ENCODE measurements at regions not wholly inside any gene's neighbourhood (a gene's known extent, or its start where the extent isn't known, plus 50 kb on each side); places are given as distances from the start of the nearest gene placed in this dataset.

DNA sequence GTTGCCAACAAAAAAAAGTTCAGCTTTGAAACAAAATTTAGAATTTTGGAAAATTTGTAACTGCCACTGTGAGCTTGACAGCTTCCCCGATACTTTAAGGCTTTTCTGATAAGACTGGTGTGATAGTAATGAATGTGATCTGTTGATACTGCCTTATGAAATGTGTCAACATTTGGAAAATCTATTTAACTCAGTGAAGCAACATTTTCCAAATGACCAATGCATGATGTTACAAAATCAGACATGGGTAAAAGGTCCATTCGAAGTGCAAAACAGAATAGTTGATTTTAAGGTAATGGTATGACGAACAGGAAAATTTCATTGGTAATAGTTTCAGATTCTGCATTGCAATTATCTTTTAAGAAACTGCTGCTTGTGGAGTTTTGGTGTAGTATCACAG, 175.4 kb downstream of the SEM1 start:
- Histone ChIP-seq H3K27ac (ENCODE audit: low read depth, low read length) (no peak overlapping the region), H3K9me3 (ENCODE audit: control insufficient read depth, insufficient read depth, low read length) (no peaks in the 10 kb centered on the region), H3K4me3 (ENCODE audit: low read depth, low read length) (no peak overlapping the region), H3K27me3 (ENCODE audit: control insufficient read depth, insufficient read depth, low read length) (no peaks in the 10 kb centered on the region)
- POLR2A ChIA-PET, result no interaction called here
- CTCF ChIA-PET, result no interaction called here
- DNase-seq (ENCODE audit: low read depth, low spot score), result no peak
- TF ChIP-seq, protein P1, sequence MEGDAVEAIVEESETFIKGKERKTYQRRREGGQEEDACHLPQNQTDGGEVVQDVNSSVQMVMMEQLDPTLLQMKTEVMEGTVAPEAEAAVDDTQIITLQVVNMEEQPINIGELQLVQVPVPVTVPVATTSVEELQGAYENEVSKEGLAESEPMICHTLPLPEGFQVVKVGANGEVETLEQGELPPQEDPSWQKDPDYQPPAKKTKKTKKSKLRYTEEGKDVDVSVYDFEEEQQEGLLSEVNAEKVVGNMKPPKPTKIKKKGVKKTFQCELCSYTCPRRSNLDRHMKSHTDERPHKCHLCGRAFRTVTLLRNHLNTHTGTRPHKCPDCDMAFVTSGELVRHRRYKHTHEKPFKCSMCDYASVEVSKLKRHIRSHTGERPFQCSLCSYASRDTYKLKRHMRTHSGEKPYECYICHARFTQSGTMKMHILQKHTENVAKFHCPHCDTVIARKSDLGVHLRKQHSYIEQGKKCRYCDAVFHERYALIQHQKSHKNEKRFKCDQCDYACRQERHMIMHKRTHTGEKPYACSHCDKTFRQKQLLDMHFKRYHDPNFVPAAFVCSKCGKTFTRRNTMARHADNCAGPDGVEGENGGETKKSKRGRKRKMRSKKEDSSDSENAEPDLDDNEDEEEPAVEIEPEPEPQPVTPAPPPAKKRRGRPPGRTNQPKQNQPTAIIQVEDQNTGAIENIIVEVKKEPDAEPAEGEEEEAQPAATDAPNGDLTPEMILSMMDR (IDR thresholded peaks at IDR 0.05; ENCODE audit: low read depth, low read length), result no peak

DNA sequence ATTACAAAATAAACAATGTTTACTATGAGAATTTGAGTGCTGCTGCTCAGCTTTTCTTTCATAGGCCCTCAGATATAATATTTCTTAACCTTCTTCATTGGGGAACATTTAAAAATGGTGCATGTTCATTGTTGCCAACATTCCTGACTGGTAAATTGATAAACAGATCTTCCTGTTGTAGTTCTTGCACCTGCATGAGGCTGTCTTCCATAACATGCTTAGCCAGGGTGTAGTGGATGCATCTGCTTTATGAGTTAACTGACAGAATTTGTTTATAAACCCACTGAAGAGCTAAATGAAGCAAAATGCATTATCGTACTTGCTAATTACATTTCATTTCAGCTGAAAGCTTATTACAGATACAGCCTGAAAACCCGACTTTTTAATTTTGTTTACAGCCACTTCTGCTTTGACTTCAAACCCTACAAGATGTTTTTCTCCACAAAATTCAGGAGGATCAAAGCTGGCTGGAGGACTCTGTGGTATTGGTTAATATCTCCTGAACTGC, 177.2 kb downstream of the SEM1 start:
- TF ChIP-seq, protein P1 (IDR thresholded peaks at IDR 0.05; ENCODE audit: low read depth, low read length), result no peak
- POLR2A ChIA-PET, result no interaction called here
- DNase-seq (ENCODE audit: low read depth, low spot score), result no peak
- CTCF ChIA-PET, result interaction anchor here (0.6 kb wide), 2 partner anchors 267 to 457 kb away, joined by 3 read pairs; no protein-coding TSS in a partner anchor
- no peaks in the 10 kb centered on the region for H3K27me3 ChIP-seq (ENCODE audit: control insufficient read depth, insufficient read depth, low read length)
- H3K4me3 ChIP-seq (ENCODE audit: low read depth, low read length), result no peak overlapping the region
- no peaks in the 10 kb centered on the region for H3K9me3 ChIP-seq (ENCODE audit: control insufficient read depth, insufficient read depth, low read length)
- no peak overlapping the region for H3K27ac ChIP-seq (ENCODE audit: low read depth, low read length)

DNA sequence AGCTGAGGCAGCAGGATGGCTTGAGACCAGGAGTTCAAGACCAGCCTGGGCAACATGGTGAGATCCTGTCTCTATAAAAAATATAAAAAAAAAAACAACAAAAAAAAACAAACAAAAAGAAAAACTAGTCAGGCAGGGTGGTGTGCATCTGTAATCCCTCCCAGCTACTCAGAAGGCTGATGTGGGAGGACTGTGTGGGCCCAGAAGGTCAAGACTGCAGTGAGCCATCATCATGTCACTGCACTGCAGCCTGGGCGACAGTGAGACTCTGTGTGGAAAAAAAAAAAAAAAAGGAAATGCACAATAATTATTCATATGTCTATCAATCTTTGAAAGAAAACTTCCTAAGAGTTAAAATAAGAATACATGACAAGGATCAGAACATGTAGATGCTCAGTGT, 178.3 kb downstream of the SEM1 start:
- ChIA-PET CTCF (no interaction called here), POLR2A (no interaction called here)
- TF ChIP-seq, protein P1 (IDR thresholded peaks at IDR 0.05; ENCODE audit: low read depth, low read length), result no peak
- DNase-seq (ENCODE audit: low read depth, low spot score), result no peak
- Histone ChIP-seq H3K4me3 (ENCODE audit: low read depth, low read length) (no peak overlapping the region), H3K27me3 (ENCODE audit: control insufficient read depth, insufficient read depth, low read length) (no peaks in the 10 kb centered on the region), H3K9me3 (ENCODE audit: control insufficient read depth, insufficient read depth, low read length) (no peaks in the 10 kb centered on the region), H3K27ac (ENCODE audit: low read depth, low read length) (no peak overlapping the region)

DNA sequence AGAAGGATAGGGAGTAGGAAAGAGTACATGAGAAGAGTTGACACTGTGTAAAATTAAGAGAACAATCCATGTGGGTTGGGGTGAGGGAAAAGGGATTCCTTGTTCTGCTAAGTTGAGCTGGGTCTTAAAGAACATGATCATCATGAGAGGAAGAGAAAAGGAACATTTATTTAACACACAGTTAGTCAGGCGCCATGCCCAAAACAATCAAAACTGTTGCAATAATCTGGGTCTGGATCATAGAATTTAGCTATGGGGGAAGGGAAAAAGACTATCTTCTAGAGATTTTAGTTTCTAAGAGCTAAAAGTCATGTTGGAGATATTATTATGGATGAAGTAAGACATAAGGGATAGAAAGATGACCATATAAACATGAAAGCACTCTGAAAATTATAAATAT, 178.9 kb downstream of the SEM1 start:
- TF ChIP-seq, protein P1 (IDR thresholded peaks at IDR 0.05; ENCODE audit: low read depth, low read length), result no peak
- Histone ChIP-seq H3K9me3 (ENCODE audit: control insufficient read depth, insufficient read depth, low read length) (no peaks in the 10 kb centered on the region), H3K27ac (ENCODE audit: low read depth, low read length) (no peak overlapping the region), H3K4me3 (ENCODE audit: low read depth, low read length) (no peak overlapping the region), H3K27me3 (ENCODE audit: control insufficient read depth, insufficient read depth, low read length) (no peaks in the 10 kb centered on the region)
- CTCF ChIA-PET, result no interaction called here
- POLR2A ChIA-PET, result no interaction called here
- no peak for DNase-seq (ENCODE audit: low read depth, low spot score)

DNA sequence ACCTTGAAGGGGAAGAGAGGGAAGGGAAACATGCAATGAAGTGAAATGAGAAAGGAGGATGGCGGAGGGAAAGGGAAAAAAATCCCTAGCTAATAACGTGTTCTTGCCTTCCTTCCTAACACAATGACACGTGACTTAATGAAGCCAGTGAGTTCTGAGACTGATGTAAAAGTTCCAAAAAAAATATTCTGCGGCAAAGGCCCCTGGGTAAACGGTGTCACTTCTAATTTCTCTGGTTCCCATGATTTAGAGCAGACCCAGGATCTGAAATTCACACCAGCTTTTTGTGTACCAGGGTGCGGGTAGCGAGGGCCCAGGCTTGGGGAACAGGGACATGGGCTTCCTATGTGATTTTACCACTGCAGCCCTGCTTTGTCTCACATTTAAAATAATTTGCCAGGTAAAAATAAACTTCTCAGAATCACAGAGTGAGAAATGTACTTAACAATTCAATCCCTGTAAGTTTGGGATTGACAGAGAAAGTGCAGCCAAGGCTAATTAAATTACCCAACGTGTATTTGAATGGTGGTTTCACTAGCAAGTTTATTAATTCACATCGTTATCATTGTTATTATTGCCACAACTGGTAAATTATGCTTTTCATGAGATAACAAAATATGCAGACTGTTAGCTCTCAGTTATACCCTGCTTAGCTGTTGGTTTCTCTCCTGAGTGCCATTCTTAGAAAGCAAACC, 182.4 kb downstream of the SEM1 start:
- Histone ChIP-seq H3K4me3 (ENCODE audit: low read depth, low read length) (no peak overlapping the region), H3K9me3 (ENCODE audit: control insufficient read depth, insufficient read depth, low read length) (no peaks in the 10 kb centered on the region), H3K27me3 (ENCODE audit: control insufficient read depth, insufficient read depth, low read length) (no peaks in the 10 kb centered on the region), H3K27ac (ENCODE audit: low read depth, low read length) (no peak overlapping the region)
- TF ChIP-seq, protein P1 (IDR thresholded peaks at IDR 0.05; ENCODE audit: low read depth, low read length), result no peak
- ChIA-PET POLR2A (no interaction called here), CTCF (no interaction called here)
- DNase-seq (ENCODE audit: low read depth, low spot score), result no peak
